ENCODE measurements at regions not wholly inside any gene's neighbourhood (a gene's known extent, or its start where the extent isn't known, plus 50 kb on each side); places are given as distances from the start of the nearest gene placed in this dataset.

DNA sequence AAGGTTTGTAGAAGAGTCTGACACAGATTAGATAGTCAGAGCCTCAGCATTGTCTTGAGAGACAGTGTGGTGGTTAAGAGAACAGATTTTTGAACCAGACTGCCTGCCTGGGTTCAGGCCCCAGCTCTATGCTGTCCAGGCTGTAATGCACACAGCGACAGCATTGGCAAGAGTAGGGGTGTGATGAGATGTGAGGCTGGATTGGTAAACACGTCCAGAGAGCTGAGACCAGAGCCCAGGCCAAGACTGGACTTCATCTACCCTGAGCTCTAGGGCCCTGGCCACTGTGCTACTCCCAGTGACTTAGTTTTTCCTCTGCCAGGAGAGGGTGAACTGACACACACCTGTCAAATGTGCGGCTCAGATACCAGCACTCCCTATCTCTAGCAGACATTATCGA is 360.4 kb downstream of the RPS24 start:
- no peak for DNase-seq (ENCODE audit: low spot score)

DNA sequence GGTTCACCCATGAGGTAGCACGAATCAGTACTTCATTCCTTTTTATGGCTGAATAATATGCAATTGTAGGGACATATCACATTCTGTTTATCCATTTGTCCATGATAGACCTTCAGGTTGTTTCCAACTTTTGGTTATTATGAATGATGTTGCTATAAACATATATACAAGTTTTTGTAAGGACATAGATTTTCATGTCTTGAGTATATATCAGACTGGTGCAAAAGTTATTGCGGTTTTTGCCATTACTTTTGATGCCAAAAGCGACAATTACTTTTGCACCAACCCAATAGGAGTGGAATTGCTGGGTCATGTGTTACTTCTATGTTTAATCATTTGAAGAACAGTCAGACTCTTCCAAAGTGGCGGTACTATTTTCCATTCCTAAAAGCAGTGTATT is 361.5 kb downstream of the RPS24 start:
- no peak for DNase-seq (ENCODE audit: low spot score)

DNA sequence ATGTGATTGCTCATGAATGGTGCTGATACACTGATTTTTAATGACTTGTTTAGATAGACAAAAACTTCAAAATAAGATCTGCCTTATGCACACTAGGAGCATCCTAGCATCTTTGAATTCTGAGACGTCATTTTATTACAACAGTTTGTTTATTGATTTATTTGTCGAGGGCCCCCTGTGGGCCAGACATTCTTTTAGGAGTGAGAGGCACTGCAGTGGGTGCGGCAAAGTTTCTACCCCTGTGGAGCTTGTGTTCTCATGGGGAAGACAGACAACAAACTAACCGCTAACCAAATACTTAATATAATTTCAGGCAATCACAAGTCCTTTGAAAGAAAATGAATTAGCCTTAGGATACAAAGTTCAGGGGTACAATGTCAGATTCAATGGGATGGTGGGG is 363.1 kb downstream of the RPS24 start:
- DNase-seq (ENCODE audit: low spot score), result no peak

DNA sequence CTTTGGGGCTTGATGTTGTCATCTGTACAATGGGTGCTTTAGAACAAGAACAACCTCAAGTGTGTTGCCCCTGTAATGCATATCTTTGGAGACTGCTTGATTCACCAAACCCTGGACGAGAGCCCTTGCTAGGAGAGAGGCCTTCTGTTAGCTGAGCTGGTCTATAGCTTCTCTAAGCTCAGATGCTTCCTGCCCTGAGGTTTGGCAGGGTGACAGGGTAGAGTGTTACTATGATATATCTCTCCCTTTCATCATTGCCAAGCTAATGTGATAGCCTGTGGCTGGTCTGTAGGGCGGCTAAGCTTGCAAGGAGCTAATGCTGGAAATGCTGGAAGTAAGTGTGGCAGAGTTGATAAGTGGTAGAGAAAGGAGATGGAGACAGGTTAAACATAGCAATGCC is 364.1 kb downstream of the RPS24 start:
- DNase-seq (ENCODE audit: low spot score), result no peak

DNA sequence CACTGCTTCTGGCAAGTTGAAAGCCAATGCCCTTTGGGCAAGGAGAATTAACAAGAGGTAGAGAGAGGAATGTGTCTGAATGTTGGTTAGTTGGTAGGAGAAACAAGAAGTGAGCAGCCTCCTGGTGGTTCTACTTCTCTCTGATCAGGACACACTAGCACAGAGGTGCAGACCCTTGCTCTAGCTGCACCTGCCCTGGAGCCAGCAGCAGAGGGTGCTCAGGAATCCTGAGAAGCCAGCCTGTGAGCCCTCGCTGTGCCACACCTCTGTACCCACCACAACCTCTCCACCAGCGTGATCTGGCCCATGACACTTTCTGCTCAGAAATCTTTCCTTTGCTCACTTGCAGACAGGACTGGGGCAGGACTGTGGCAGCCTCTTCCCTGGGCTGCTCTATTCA is 364.7 kb downstream of the RPS24 start:
- DNase-seq (ENCODE audit: low spot score), result no peak

DNA sequence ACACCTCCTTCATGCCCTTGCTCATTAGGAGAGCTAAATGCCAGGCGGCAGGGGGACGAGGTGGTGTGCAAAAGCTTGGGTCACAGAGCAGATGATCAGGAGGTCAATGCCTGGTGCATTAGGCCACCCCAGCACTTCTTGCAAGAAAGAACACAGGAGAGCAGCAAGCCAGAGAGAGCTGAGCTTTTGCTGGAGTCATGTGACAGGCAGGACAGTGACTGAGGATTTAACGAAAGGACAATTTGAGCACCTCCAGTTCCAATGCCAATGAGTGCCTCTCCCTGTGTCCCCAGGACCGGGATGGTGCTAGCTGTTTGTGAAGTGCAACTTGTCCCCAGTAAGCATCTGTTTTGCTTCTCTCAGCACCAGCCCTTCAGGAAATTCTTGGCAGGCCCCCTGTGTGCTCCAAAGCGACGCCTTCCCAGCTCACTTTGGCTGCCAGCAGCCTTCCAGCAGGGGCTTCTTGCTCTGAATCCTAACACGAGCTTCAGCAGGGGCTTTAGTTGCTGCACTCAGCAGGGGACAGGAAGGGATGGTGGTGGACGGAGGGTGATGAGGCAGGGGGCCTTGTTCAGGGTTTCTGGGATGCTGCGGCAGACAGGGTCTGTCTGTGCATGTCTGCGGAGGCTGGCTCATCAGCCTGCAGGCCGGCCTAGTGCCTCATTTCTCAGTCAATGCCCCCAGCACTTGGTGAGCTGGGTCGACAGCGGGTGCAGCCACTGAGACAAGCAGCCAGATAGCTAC is 368.1 kb downstream of the RPS24 start:
- DNase-seq (ENCODE audit: low spot score), result no peak

DNA sequence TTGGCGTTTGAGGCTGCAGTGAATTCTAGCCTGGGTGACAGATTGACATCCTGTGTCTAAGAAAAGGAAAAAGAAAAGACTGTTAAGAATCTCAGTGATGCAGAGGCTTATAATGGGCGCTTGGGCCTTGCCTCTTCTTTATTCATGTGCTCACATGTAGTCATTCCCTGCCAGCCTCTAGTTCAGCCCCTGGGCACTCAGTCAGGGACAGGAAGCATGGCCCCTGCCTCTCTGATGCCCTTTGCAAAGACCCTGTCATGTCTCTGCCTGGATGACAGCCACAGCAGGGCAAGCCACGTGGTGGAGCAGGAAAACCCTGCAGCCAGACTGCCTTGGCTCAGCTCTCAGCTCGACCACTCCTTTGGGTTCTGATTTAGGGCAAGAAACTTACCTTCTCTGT is 368.9 kb downstream of the RPS24 start:
- no peak for DNase-seq (ENCODE audit: low spot score)

DNA sequence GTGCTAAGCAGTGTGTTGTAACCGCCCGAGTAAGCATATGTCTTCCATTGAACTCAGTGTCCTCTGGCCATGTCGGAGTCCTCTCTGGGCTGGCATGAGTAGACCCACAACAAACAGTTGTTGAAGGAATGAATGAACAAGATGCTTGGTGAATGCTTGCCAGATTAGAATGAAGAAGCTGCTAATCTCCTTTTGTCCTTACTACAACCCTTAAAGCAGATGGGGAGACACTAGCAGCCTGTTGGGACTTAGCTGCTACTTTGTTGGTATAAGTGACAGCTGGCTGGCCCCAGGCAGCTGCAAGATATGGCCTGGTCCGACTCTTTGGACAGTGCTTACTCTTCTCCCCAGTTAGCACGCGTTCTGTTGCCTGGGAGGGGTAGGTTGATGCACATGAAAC is 370.1 kb downstream of the RPS24 start:
- no peak for DNase-seq (ENCODE audit: low spot score)

DNA sequence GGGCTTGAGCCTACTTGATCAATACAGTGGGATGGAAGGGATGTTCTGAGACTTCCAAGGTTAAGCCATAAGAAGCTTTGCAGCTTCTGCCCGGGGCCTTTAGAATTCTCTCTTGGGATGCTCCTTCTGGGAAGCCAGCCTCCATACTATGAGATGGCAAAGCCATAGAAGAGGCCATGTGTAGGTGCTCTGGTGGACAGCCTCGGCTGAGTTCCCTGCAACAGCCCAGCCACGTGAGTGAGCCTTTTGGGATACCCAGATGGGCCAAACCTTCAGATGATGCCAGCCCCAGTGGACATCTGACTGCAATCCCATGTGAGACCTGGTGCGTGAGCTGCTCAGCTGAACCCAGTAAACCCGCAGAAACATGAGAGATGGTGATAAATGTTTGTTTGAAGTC is 370.6 kb downstream of the RPS24 start:
- DNase-seq (ENCODE audit: low spot score), result no peak

DNA sequence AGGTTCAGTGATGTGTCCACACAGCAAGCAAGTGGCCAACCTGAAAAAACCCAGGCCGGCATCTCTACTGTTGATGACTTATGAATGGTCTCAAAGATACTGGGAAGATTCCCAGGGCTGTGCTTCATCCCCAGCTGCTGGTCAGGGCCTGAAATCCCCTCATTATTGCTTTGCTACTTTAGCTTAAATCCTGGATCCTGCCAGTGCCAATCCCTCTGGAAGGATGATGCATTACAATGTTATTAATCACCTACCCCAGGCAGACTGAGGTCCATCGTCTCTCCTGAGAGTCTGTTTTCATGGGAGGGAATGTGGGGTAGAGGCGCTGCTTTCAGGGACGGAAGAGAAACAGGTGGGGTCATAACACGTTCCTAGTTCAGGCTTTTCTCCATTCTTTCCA is 371.6 kb downstream of the RPS24 start:
- DNase-seq (ENCODE audit: low spot score), result no peak

DNA sequence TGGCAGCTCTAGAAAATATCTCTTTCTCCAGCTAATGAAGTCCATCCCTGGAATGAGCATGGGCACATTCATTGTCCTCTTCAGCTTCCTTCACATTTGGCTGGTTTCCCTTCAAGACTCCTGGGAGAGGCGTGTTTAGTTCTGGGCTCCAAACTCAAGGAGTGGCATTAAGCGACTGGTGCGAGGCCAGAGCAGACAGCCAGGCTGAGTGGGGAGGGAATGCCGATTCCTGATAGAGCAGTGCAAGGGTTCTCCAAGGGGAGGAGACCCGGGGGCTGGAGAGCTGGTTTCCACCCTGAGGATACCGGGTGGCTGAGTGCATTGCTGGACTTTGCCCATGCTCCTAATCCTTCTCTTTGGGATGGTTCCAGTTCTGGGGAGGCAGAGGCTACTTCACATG is 372.1 kb downstream of the RPS24 start:
- DNase-seq (ENCODE audit: low spot score), result no peak

DNA sequence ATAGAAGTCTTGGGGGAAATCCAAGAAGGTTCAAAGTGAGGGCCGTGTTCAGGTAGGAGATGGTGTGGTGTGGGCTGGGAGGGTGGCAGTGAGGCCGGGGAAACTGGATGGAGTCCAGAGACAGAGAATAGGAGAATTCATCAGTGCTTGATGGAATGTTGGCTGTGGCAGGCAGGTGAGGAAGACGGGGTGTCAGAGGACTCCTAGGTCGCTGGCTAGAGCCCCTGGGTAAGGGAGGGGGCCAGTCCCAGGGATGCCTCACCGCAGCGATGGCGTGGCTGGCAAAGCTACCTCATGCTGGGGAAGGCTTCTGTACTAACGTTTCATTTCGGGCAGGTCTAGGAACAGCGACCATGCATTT is 373.0 kb downstream of the RPS24 start:
- DNase-seq (ENCODE audit: low spot score), result no peak

DNA sequence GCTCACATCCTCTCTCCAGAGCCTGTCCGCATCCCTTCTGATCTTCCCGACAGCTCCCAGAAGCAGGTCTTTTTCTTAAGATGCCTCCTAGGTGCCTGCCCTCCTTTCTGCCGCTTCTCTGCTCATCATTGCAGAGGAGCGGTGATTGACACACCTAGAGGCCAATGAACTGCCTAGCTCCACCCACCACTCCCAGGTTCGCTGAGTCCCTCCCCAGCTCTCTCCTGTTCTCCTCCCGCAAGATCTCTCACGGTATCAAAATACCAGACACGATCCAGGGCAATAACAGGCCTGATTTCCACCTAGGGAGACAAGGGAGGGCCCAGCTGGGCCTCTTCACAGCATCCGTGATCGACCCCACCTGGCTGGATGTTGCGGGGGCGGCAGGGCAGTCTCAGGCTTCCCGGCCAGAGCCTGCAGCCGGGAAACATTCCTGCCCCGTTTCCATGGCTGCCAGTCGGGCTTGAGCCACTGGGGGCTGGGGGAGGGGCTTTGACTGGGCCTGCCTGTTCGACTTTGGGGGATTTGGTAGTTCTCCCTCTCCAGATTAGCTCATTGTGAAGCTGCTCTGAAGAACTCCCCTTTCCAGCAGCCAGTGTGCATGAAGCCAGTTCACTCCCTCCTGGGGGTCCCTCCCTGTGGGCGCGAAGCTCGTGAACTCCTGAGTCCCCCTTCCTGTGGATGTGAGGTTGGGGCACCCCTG is 373.5 kb downstream of the RPS24 start:
- peak; percentile 41 for DNase-seq (ENCODE audit: low spot score)

DNA sequence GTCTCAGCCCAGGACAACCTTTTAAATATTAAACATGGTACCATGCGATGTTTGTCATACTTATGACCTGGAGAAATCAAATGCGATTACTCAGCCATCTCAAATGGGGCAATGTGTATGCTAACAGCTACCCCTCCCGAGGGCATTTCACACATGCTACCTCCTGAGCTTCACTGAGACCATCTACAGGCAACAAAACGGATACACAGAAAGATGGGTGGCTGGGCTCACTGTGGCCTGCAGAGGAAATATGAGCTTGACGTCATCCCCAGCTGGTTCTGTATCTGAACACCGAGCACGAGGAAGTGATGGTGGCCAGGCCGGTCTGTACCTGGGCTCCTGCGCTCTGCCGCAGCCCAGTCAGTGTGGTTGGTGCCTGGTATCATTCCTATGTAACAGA is 374.3 kb downstream of the RPS24 start:
- no peak for DNase-seq (ENCODE audit: low spot score)

DNA sequence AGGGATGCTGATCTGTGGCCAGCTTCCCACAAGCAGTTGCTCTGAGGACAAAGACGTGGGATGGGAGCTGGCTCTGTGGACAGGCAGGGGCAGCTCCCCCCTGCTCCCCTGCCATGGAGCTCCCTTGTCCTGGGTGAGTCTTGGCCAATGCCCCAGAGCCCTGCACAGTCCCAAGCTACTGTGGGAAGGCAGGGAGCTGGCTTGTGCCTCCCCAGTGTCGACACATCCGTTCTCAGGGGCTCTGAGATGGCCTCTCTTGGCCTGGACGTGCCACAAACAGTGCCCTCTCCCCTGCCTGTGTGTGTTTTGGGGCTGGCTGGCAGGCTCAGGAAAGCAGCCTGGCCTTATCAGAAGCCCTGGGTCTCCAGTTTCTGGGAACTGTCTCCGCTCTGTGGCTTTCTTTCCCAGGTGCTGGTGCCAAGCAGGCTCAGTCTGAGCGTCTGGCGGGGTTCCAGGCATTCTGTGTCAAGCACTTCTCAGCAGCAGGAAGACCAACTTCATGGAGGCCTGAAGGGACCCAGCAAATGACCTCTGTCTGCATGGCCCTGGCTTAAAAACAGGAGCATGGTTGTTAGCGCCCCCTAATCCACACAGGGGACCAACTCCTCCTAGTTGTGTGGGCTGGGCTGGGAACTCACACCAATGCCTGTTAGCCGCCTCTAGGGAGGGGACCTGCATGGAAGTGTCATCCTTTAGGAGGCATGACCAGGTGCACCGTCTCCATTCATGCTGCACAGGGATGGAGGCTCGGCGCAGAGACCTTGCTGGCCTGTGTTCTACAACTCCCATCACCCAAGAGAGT is 375.2 kb downstream of the RPS24 start:
- DNase-seq (ENCODE audit: low spot score), result no peak

DNA sequence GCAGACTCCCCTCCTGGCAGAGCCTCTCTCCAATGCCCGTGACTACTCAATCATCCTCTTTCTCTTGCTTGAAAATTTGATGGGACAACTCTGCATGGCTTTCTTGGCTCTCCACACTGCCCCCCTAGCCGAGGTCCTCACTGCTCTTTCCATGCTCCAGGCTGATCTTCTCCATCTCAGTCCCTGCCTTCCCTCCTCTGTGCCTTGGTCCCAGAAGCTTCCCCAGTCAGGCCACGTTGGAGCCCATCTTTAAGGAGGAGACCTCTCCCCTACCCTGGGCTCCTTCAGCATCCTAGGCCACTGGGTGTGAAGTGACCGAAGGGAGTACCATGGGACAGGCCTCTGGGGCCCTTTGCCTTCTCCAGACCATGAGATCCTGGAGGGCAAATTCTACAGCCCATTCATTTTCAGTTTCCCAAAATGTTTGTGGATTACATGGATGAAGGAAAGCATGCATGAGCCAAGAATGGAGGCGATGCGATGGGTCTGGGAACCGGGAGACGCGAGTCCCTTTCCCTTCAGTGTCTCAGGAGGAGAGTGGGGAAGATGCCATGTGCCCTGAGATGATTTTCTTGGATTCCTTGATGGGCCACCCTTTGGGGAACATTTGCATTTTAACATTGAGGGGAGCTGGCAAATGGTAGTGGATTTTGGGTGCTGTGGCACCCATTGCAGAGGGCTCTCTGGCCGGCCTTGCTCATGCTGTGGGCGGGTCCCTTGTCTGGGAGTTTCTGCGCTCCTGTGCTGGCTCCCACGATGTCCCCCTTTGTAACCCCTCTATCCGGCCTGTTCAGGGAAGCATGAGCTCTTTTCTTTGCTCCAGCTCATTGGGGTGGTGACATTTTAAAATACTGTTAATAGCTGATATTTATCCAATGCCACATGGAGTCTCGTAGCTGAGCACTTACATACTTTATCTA is 376.6 kb downstream of the RPS24 start:
- no peak for DNase-seq (ENCODE audit: low spot score)

DNA sequence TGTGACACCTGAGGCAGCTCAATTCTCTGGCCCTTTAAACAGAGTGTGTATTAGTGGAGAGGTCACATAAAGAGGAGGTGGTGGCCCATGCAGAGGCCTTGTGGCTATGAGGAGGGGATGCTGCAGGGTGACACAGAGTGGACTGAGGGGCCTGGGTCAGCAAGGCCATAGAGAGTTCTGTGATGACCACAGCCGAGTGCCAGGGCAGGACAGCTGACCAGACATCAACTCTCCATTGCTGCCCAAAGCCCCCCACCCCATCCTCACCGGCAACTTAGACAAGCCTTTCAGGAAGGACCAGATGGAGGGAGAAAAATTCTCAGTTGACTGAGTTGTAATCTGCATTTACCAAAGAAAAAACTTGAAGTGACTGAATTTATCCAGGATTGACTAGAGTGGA is 378.1 kb downstream of the RPS24 start:
- DNase-seq (ENCODE audit: low spot score), result no peak

DNA sequence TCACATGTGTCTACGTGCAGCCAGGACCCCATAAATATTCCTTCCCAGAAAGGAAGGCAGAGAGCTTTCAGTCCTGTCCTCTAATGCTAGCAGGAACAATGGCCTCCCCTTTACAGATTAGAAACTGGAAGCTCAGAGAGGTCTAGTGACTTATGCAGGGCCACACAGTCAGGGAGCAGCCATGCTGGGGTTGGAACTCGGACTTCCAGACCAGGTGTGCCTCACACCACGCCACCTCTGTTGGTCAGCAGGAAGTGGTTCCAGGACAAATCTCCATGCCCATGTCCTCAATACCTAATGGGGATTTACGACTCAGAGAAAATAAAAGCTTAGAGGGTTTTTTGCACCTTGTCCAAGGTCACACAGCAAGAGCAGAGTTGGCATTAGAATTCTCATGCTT is 378.9 kb downstream of the RPS24 start:
- DNase-seq (ENCODE audit: low spot score), result no peak

DNA sequence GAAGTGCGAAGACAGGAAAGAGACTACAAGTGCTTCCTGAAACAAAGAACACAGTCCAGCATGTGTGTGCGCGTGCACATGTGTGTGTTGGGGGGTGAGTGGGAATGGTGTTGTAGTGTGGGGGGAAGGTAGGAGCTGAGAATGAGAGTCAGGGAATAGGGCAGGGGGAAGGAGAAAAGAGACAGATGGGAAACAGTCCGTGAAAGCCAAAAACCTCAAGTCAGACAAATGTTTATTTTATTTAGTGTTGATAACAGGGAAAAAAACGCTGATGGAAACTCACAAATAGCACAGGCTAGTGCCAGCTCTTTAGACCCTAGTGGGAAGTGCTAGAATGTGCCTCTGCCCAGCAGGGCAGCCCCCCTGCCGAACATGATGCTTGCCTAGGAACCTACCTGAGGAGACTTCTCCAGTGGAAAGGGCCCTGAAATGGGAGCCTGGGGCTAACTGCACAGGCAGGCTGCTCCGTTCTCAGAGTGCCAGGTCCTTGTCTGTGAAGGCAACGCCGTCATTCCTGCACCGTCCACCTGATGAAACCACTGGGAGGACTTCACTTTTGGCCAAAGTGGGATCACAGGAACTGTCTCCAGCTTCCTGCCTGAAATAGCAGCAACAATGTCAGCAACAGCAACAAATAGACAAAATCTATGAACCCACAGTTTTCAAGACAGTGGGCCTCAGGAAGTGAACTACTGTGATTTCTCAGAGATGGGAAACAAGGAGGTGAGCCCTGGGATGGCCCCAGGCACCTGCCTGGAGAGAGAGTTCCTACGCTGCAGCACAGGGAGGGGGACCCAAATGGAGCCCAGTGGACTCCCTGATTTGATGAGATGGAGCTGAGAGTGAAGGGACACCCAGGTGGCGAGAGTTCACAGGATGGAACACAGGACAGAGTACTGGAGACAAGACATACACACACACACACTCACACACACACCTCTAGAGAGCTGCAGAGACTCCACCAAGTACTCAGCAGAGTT is 379.7 kb downstream of the RPS24 start:
- DNase-seq (ENCODE audit: low spot score), result no peak

DNA sequence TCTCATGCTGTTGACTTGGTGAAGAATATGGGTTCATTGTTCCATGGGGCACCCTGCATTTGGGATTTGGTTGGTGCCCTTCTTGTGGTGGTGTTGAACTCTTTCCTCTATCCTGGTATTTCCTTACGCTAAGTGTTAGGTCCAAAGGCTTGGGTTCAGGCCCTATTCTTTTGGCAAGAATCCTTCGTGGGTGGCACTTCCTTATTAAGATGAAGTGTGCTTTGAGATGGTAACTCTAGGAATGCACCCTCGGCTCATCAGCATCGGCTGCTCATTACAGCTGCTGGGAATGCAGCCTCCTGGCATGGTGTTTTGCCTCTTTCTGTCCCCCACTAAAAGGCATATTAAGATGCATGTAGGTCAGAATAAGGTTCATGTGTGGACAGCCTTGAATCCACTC is 380.7 kb downstream of the RPS24 start:
- DNase-seq (ENCODE audit: low spot score), result no peak

DNA sequence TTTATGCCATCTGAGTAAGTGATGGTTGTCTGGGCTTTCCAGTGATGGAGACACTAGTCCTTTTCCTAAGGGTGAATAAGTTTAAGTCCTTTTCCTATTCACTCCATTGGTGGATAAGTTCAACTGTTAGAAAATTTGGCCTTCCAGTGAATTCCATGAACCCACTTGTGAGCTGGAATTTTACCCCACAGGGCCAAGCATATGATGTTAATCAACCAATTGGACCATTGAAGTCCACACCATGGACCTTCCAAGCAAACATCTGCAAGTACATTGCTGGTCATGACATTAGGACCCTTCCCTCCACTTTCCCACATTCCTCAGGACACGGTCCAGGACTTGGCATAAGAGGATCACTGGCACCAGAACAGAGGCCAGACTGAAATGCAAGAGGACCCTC is 381.4 kb downstream of the RPS24 start:
- no peak for DNase-seq (ENCODE audit: low spot score)
